A549 (cell line): ENCODE measurements at regions not wholly inside any gene's neighbourhood (a gene's known extent, or its start where the extent isn't known, plus 50 kb on each side); places are given as distances from the start of the nearest gene placed in this dataset.

Experiments used
- ATAC-seq, 2 experiments: fragments of 200-7000 bp in 1 of 2; fragments of >200 bp in 1 of 2; cut with Nextera tagmentation in 1 of 2; cut with Tn5 transposase in 1 of 2; 3 replicates each; pipeline versions ENCODE4 v1.8.0 to v1.9.1; 2018 to 2020; ENCODE audit warnings: mild to moderate bottlenecking in 1 of 2, moderate library complexity in 1 of 2
- CTCF ChIA-PET: fragments of 300-600 bp; sonication (Branson Sonifier 250); formaldehyde crosslinking; extraction: SDS; loops from one replicate; lab custom pipeline; 2021; ENCODE audit warnings: antibody characterized with exemption, inconsistent platforms; lab: Yijun Ruan, JAX
- POLR2A ChIA-PET: fragments of 350-600 bp; formaldehyde crosslinking; extraction: SDS; loops from one replicate; lab custom pipeline; 2021; ENCODE audit warnings: antibody characterized with exemption, inconsistent platforms; lab: Yijun Ruan, JAX
- DNase-seq, 2 experiments: peaks; one replicate each; pipeline versions ENCODE4 v3.0.0 to v3.0.0-alpha.2; 2011 to 2016; ENCODE audit warnings: low read depth in 1 of 2, low spot score in 1 of 2
- FAIRE-seq: peaks from 2 replicates; lab custom pipeline; 2011; peaks lifted over from hg19 to GRCh38; lab: Jason Lieb, UNC
- H3K27ac ChIP-seq, 2 experiments: fragments of >200 bp; sonication (Bioruptor Twin); formaldehyde crosslinking; 3 replicates each; pipeline ENCODE4 v1.5.1; 2016 to 2017
- H3K4me1 ChIP-seq: fragments of >200 bp; sonication (Bioruptor Twin); formaldehyde crosslinking; 3 replicates; pipeline ENCODE4 v1.6.1; 2016
- H3K4me2 ChIP-seq: fragments of >200 bp; sonication (Bioruptor Twin); formaldehyde crosslinking; 3 replicates; pipeline ENCODE4 v1.6.1; 2016
- H3K4me3 ChIP-seq: fragments of >200 bp; sonication (Bioruptor Twin); formaldehyde crosslinking; 3 replicates; pipeline ENCODE4 v1.5.1; 2016
- H3K9me3 ChIP-seq: fragments of >200 bp; sonication (Bioruptor Twin); formaldehyde crosslinking; 3 replicates; pipeline ENCODE4 v1.6.1; 2016
- CEBPB ChIP-seq, 2 experiments: fragments of >200 bp in 1 of 2; sonication (Bioruptor Twin) in 1 of 2; formaldehyde crosslinking in 1 of 2; IDR thresholded peaks; 2 replicates each; pipeline ENCODE4 v1.6.1; 2012 to 2016
- EP300 ChIP-seq, 2 experiments: fragments of >200 bp; sonication (Bioruptor Twin); formaldehyde crosslinking; IDR thresholded peaks; 2 replicates in 1 of 2; 3 replicates in 1 of 2; pipeline ENCODE4 v1.6.1; 2016 to 2017
- ESRRA ChIP-seq: fragments of 150-350 bp; IDR thresholded peaks from 2 replicates; pipeline ENCODE4 v1.6.1; 2014; ENCODE audit warnings: mild to moderate bottlenecking, low read length, borderline replicate concordance
- FOXS1 ChIP-seq: fragments of 250-450 bp; sonication (Bioruptor Pico); IDR thresholded peaks from 2 replicates; pipeline ENCODE4 v1.5.0; 2020; ENCODE audit warnings: mild to moderate bottlenecking, moderate library complexity
- HES2 ChIP-seq: fragments of >200 bp; sonication (Bioruptor Twin); formaldehyde crosslinking; IDR thresholded peaks from 2 replicates; pipeline ENCODE4 v1.6.1; 2016
- HEYL ChIP-seq: fragments of 250-450 bp; sonication (Bioruptor Pico); IDR thresholded peaks from 2 replicates; pipeline ENCODE4 v1.8.0; 2021; ENCODE audit warnings: mild to moderate bottlenecking, moderate library complexity
- HOXA7 ChIP-seq: fragments of 250-450 bp; sonication (Bioruptor Pico); IDR thresholded peaks from 2 replicates; pipeline ENCODE4 v1.5.0; 2020; ENCODE audit warnings: mild to moderate bottlenecking, moderate library complexity
- JUNB ChIP-seq: fragments of >200 bp; sonication (Bioruptor Twin); formaldehyde crosslinking; IDR thresholded peaks from 2 replicates; pipeline ENCODE4 v1.6.1; 2016
- KDM1A ChIP-seq: fragments of 200-600 bp; sonication (generic); IDR thresholded peaks from 2 replicates; pipeline ENCODE4 v1.6.1; 2016; ENCODE audit warnings: low read depth, mild to moderate bottlenecking
- MAFK ChIP-seq: fragments of 450-650 bp; IDR thresholded peaks from 2 replicates; pipeline ENCODE4 v1.6.1; 2014; ENCODE audit not compliant: partially characterized antibody
- MAZ ChIP-seq: fragments of 150-350 bp; IDR thresholded peaks from 2 replicates; pipeline ENCODE4 v1.6.1; 2014; ENCODE audit warnings: antibody characterized with exemption, low read depth, low read length, borderline replicate concordance
- POLR2A ChIP-seq: IDR thresholded peaks from 2 replicates; pipeline ENCODE4 v1.6.1; 2012; ENCODE audit warnings: mild to moderate bottlenecking, low read length
- POLR2AphosphoS2 ChIP-seq: conservative IDR thresholded peaks from 2 replicates; pipeline ENCODE4 v1.6.1; 2012; ENCODE audit warnings: low read length, improper control_type of control experiment, inconsistent platforms
- RAD21 ChIP-seq, 2 experiments: fragments of >200 bp in 1 of 2; sonication (Bioruptor Twin) in 1 of 2; formaldehyde crosslinking in 1 of 2; IDR thresholded peaks in 1 of 2; conservative IDR thresholded peaks in 1 of 2; 2 replicates in 1 of 2; 3 replicates in 1 of 2; pipeline ENCODE4 v1.6.1; 2012 to 2018; ENCODE audit warnings: inconsistent platforms in 1 of 2
- RARB ChIP-seq: fragments of 250-450 bp; sonication (Bioruptor Pico); IDR thresholded peaks from 2 replicates; pipeline ENCODE4 v1.8.0; 2021; ENCODE audit warnings: mild to moderate bottlenecking, moderate library complexity
- RCOR1 ChIP-seq: fragments of 150-350 bp; IDR thresholded peaks from 2 replicates; pipeline ENCODE4 v1.6.1; 2014; ENCODE audit warnings: antibody characterized with exemption, low read length, low read depth
- RFX5 ChIP-seq: fragments of 450-650 bp; IDR thresholded peaks from 2 replicates; pipeline ENCODE4 v1.7.1; 2014; ENCODE audit warnings: antibody characterized with exemption, mild to moderate bottlenecking, moderate library complexity
- SREBF2 ChIP-seq: fragments of 450-650 bp; IDR thresholded peaks from 2 replicates; pipeline ENCODE4 v1.6.1; 2014; ENCODE audit warnings: mild to moderate bottlenecking, moderate library complexity
- TP53 ChIP-seq: fragments of 250-450 bp; sonication (Bioruptor Pico); IDR thresholded peaks from 2 replicates; pipeline ENCODE4 v1.5.0; 2021; ENCODE audit warnings: mild to moderate bottlenecking, moderate library complexity
- ZC3H11A ChIP-seq: fragments of 450-650 bp; IDR thresholded peaks from 2 replicates; pipeline ENCODE4 v1.6.1; 2014; ENCODE audit warnings: antibody characterized with exemption, mild to moderate bottlenecking
- WGBS: methylation state at CpG from one replicate; pipeline ENCODE4 v1.1.6; 2017; ENCODE audit errors: missing lambda C conversion rate; 5-methylcytosine and 5-hydroxymethylcytosine counted together
- TF ChIP-seq, protein P1 (sequence below): IDR thresholded peaks from 2 replicates; pipeline ENCODE4 v1.6.1; 2012; ENCODE audit warnings: low read depth, borderline replicate concordance
- TF ChIP-seq, protein P2 (sequence below): fragments of 150-350 bp; IDR thresholded peaks from 2 replicates; pipeline ENCODE4 v1.6.1; 2014; ENCODE audit warnings: low read depth, mild to moderate bottlenecking, low read length

DNA sequence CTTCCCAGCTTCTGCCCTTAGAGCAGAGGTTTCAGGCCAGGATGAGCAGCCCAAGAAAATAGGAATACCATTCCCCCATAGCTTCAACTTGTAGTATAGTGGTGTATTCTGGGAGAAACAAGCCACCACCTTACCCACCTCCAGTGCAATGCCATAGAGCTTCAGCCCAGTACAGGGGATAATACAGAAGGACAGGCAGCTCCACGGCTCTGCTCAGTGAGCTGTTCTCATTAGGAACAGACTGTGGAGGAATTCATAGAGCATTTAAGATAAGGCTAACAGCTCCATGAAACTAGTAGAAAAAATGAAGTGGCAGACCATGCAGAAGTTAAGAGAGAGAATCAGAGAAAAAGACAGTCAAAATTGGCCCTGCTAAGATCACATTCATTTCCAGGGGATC is 294.7 kb upstream of the POGK start:
- 0% methylated on average over 1 of the region's 1 CpG for WGBS
- DNase-seq: no peak
- H3K9me3 ChIP-seq: no peaks in the 10 kb centered on the region
- no peak for TF ChIP-seq RAD21 (conservative IDR thresholded peaks at IDR 0.05 in 1 of 2, IDR thresholded peaks at IDR 0.05 in 1 of 2)
- TF ChIP-seq RFX5: no peak
- TF ChIP-seq ESRRA: no peak
- TF ChIP-seq CEBPB (IDR thresholded peaks at IDR 0.05): no peak
- no peak for TF ChIP-seq HES2
- TF ChIP-seq, all 56 proteins: peak for 0
- POLR2A ChIA-PET: no interaction called here
- Histone ChIP-seq H3K4me3 (no peak overlapping the region), H3K4me2 (no peak overlapping the region), H3K27ac (no peak overlapping the region), H3K4me1 (no peaks in the 10 kb centered on the region)
- CTCF ChIA-PET: no interaction called here
- ATAC-seq (no peak), FAIRE-seq (no peak)

DNA sequence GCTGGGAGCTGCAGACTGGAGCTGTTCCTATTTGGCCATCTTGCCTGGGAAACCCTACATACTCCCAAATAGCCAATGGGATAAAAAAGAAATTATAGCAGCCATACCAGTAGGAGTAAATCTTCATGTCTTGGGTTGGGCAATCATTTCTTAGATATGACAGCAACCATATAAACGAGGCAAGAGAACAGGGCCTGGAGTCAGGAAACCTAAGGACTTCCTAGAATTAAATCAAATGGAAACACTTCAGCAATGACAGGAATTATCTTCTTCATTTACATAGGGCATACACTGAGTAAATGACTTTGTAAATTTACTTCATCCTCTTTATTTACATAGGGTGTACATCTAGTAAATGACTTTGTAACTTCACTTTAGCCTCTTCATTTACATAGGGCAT is 286.6 kb upstream of the POGK start:
- TF ChIP-seq RFX5 (no peak), RARB (CRISPR knock-in tag) (no peak), MAZ (no peak), TP53 (CRISPR knock-in tag) (no peak), RAD21 (conservative IDR thresholded peaks at IDR 0.05 in 1 of 2, IDR thresholded peaks at IDR 0.05 in 1 of 2) (no peak)
- ChIA-PET POLR2A (no interaction called here), CTCF (no interaction called here)
- FAIRE-seq (no peak), ATAC-seq (no peak), DNase-seq (no peak)
- no peak overlapping the region for H3K27ac ChIP-seq
- no peak overlapping the region for H3K4me2 ChIP-seq
- no peak overlapping the region for H3K4me3 ChIP-seq
- no peaks in the 10 kb centered on the region for H3K9me3 ChIP-seq
- WGBS: 0% methylated on average over 1 of the region's 1 CpG
- H3K4me1 ChIP-seq: no peaks in the 10 kb centered on the region

DNA sequence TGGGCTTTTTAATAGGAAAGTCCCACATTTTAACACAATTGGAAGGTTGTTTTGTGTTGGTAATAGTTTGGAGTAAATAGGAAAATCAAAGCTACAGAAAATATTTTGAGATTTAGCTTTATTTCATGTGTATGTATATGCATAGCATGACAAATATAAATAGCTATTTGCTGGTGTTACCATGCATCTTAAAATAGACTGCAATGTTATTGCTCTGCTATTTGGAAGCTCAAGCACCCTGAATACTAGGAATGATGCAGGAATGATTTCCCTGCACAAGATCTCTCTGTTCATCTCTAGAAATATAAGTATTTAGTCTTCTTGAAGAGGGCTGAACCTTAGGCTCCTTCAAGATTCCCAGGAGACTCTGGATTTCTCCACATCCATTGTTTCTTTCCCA is 268.3 kb upstream of the POGK start:
- POLR2A ChIA-PET: no interaction called here
- no peak for FAIRE-seq

DNA sequence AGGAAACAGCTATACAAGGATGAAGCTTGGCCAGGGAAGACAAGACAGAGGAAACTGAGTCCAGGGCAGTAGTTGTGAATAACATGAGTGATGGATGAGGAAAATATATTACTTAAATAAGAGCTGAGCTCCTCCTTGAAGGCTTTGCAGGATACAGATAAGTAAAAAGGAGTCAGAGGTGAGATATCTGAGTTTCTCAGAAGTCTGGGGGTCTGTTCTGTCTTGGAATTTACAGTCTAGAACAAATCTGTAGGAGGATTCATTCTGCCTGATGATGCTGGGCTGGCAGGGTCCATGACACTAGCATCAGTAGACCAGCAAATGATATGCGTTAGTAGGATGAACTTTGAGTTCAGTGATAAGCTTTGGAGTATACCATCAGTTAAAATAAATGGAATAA is 266.1 kb upstream of the POGK start:
- H3K27ac ChIP-seq: no peak overlapping the region
- H3K9me3 ChIP-seq: no peaks in the 10 kb centered on the region
- no peaks in the 10 kb centered on the region for H3K4me1 ChIP-seq
- ChIA-PET CTCF (no interaction called here), POLR2A (no interaction called here)
- no peak overlapping the region for H3K4me3 ChIP-seq
- H3K4me2 ChIP-seq: no peak overlapping the region
- 5% methylated on average over 1 of the region's 1 CpG for WGBS
- FAIRE-seq (no peak), ATAC-seq (no peak), DNase-seq (no peak)
- no peak for TF ChIP-seq HEYL
- TF ChIP-seq SREBF2: no peak
- no peak for TF ChIP-seq KDM1A
- no peak for TF ChIP-seq RCOR1
- TF ChIP-seq, protein P1, sequence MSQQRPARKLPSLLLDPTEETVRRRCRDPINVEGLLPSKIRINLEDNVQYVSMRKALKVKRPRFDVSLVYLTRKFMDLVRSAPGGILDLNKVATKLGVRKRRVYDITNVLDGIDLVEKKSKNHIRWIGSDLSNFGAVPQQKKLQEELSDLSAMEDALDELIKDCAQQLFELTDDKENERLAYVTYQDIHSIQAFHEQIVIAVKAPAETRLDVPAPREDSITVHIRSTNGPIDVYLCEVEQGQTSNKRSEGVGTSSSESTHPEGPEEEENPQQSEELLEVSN: no peak
- no peak for TF ChIP-seq RAD21 (conservative IDR thresholded peaks at IDR 0.05 in 1 of 2, IDR thresholded peaks at IDR 0.05 in 1 of 2)
- no peak for TF ChIP-seq MAZ
- no peak for TF ChIP-seq EP300 (IDR thresholded peaks at IDR 0.05)
- no peak for TF ChIP-seq JUNB
- TF ChIP-seq ZC3H11A: no peak
- no peak for TF ChIP-seq MAFK
- TF ChIP-seq POLR2AphosphoS2: no peak
- no peak for TF ChIP-seq FOXS1 (CRISPR knock-in tag)
- TF ChIP-seq, protein P2, sequence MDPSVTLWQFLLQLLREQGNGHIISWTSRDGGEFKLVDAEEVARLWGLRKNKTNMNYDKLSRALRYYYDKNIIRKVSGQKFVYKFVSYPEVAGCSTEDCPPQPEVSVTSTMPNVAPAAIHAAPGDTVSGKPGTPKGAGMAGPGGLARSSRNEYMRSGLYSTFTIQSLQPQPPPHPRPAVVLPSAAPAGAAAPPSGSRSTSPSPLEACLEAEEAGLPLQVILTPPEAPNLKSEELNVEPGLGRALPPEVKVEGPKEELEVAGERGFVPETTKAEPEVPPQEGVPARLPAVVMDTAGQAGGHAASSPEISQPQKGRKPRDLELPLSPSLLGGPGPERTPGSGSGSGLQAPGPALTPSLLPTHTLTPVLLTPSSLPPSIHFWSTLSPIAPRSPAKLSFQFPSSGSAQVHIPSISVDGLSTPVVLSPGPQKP: no peak
- TF ChIP-seq POLR2A: no peak
- no peak for TF ChIP-seq HOXA7 (CRISPR knock-in tag)

More for the DNA sequence above, 268.3 kb upstream of the POGK start:
- no peaks in the 10 kb centered on the region for H3K4me1 ChIP-seq
- CTCF ChIA-PET: no interaction called here
- DNase-seq (no peak), ATAC-seq (no peak)
- H3K9me3 ChIP-seq: no peaks in the 10 kb centered on the region
- no peak overlapping the region for H3K4me2 ChIP-seq
- TF ChIP-seq EP300 (IDR thresholded peaks at IDR 0.05): no peak
- no peak for TF ChIP-seq KDM1A
- H3K4me3 ChIP-seq: no peak overlapping the region
- H3K27ac ChIP-seq: no peak overlapping the region
